ENCODE measurements at regions not wholly inside any gene's neighbourhood (a gene's known extent, or its start where the extent isn't known, plus 50 kb on each side); places are given as distances from the start of the nearest gene placed in this dataset.
"Not testable (repeated sequence)": the region's sequence is repeated elsewhere in the genome, so short reads cannot be mapped to it uniquely, and the experiment has no call there.

- DNase-seq (ENCODE audit: low read depth in 2 of 3, low spot score in 2 of 3): peak in 1 of 3 donors; percentile 14
Measured at GRCh38 chr5:106408570-106408969, 1262.2 kb downstream of the EFNA5 start.

GRCh38 chr5:106408141-106408540 lies 1262.6 kb downstream of the EFNA5 start:
- no peak for DNase-seq (ENCODE audit: low read depth in 2 of 3, low spot score in 2 of 3)

GRCh38 chr5:106401561-106401960 lies 1269.2 kb downstream of the EFNA5 start:
- DNase-seq (ENCODE audit: low read depth in 2 of 3, low spot score in 2 of 3): no peak

GRCh38 chr5:106399391-106399790 lies 1271.3 kb downstream of the EFNA5 start:
- no peak for DNase-seq (ENCODE audit: low read depth in 2 of 3, low spot score in 2 of 3)

- DNase-seq (ENCODE audit: low read depth in 2 of 3, low spot score in 2 of 3): no peak
Measured at GRCh38 chr5:106397700-106398099, 1273.0 kb downstream of the EFNA5 start.

GRCh38 chr5:106393276-106393675 lies 1277.5 kb downstream of the EFNA5 start:
- peak in 1 of 3 donors; percentile 32 for DNase-seq (ENCODE audit: low read depth in 2 of 3, low spot score in 2 of 3)

GRCh38 chr5:106392766-106393165 lies 1278.0 kb downstream of the EFNA5 start:
- no peak for DNase-seq (ENCODE audit: low read depth in 2 of 3, low spot score in 2 of 3)

GRCh38 chr5:106387767-106388166 lies 1283.0 kb downstream of the EFNA5 start:
- DNase-seq (ENCODE audit: low read depth in 2 of 3, low spot score in 2 of 3): not testable (repeated sequence)

- DNase-seq (ENCODE audit: low read depth in 2 of 3, low spot score in 2 of 3): no peak
Measured at GRCh38 chr5:106386287-106386686, 1284.5 kb downstream of the EFNA5 start.

GRCh38 chr5:106380736-106381135 lies 1290.0 kb downstream of the EFNA5 start:
- no peak for DNase-seq (ENCODE audit: low read depth in 2 of 3, low spot score in 2 of 3)

- DNase-seq (ENCODE audit: low read depth in 2 of 3, low spot score in 2 of 3): peak in 2 of 3 donors; percentile 3 to 51
Measured at GRCh38 chr5:106376522-106376921, 1294.2 kb downstream of the EFNA5 start.

- DNase-seq (ENCODE audit: low read depth in 2 of 3, low spot score in 2 of 3): no peak
Measured at GRCh38 chr5:106374956-106375355, 1295.8 kb downstream of the EFNA5 start.

GRCh38 chr5:106368021-106368420 lies 1302.7 kb downstream of the EFNA5 start:
- DNase-seq (ENCODE audit: low read depth in 2 of 3, low spot score in 2 of 3): no peak

- no peak for DNase-seq (ENCODE audit: low read depth in 2 of 3, low spot score in 2 of 3)
Measured at GRCh38 chr5:106367281-106367680, 1303.5 kb downstream of the EFNA5 start.

GRCh38 chr5:106363578-106363977 lies 1307.2 kb downstream of the EFNA5 start:
- DNase-seq (ENCODE audit: low read depth in 2 of 3, low spot score in 2 of 3): no peak

GRCh38 chr5:106361905-106362304 lies 1308.8 kb downstream of the EFNA5 start:
- no peak for DNase-seq (ENCODE audit: low read depth in 2 of 3, low spot score in 2 of 3)

- no peak for DNase-seq (ENCODE audit: low read depth in 2 of 3, low spot score in 2 of 3)
Measured at GRCh38 chr5:106331415-106331814, 1339.3 kb downstream of the EFNA5 start.

- DNase-seq (ENCODE audit: low read depth in 2 of 3, low spot score in 2 of 3): no peak
Measured at GRCh38 chr5:106324356-106324755, 1346.4 kb downstream of the EFNA5 start.

- DNase-seq (ENCODE audit: low read depth in 2 of 3, low spot score in 2 of 3): peak in 1 of 3 donors; percentile 1
Measured at GRCh38 chr5:106321242-106321641, 1349.5 kb downstream of the EFNA5 start.

GRCh38 chr5:106314221-106314824 lies 1356.4 kb downstream of the EFNA5 start:
- no peak for DNase-seq (ENCODE audit: low read depth in 2 of 3, low spot score in 2 of 3)

- DNase-seq (ENCODE audit: low read depth in 2 of 3, low spot score in 2 of 3): no peak
Measured at GRCh38 chr5:106312360-106312759, 1358.4 kb downstream of the EFNA5 start.

GRCh38 chr5:106311230-106311915 lies 1359.4 kb downstream of the EFNA5 start:
- no peak for DNase-seq (ENCODE audit: low read depth in 2 of 3, low spot score in 2 of 3)

Data from hematopoietic multipotent progenitor cell (in vitro differentiated cells).